HUES48 (cell line): ENCODE measurements at regions not wholly inside any gene's neighbourhood (a gene's known extent, or its start where the extent isn't known, plus 50 kb on each side); places are given as distances from the start of the nearest gene placed in this dataset.

ENCODE experiments used
- H3K27ac ChIP-seq: one replicate; pipeline ENCODE4 v1.7.0; 2013; ENCODE audit warnings: low read depth, low read length, inconsistent platforms
- H3K27me3 ChIP-seq: 2 replicates; pipeline ENCODE4 v1.6.1; 2013; ENCODE audit warnings: mild to moderate bottlenecking, low read length; ENCODE audit not compliant: control insufficient read depth, insufficient read depth
- H3K36me3 ChIP-seq: 2 replicates; pipeline ENCODE4 v1.6.1; 2013; ENCODE audit warnings: low read length; ENCODE audit not compliant: control insufficient read depth, insufficient read depth
- H3K4me1 ChIP-seq: 2 replicates; pipeline ENCODE4 v1.6.1; 2013; ENCODE audit warnings: mild to moderate bottlenecking, low read length; ENCODE audit not compliant: control insufficient read depth, insufficient read depth
- H3K4me3 ChIP-seq: 2 replicates; pipeline ENCODE4 v1.5.1; 2013; ENCODE audit warnings: mild to moderate bottlenecking, low read depth, low read length
- H3K9ac ChIP-seq: 2 replicates; pipeline ENCODE4 v1.6.1; 2013; ENCODE audit warnings: mild to moderate bottlenecking, low read depth, low read length, moderate library complexity
- H3K9me3 ChIP-seq: 2 replicates; pipeline ENCODE4 v1.6.1; 2013; ENCODE audit warnings: low read length; ENCODE audit not compliant: control insufficient read depth, insufficient read depth

- H3K4me3 ChIP-seq = no peak overlapping the region
- H3K4me1 ChIP-seq = no peaks in the 10 kb centered on the region
- H3K36me3 ChIP-seq = no peaks in the 10 kb centered on the region
- no peak overlapping the region for H3K27ac ChIP-seq
- no peak overlapping the region for H3K9ac ChIP-seq
- H3K9me3 ChIP-seq = no peaks in the 10 kb centered on the region
- H3K27me3 ChIP-seq = no peaks in the 10 kb centered on the region
Observed at GRCh38 chr14:48430805-48431204, 755.4 kb upstream of the MDGA2 start.

GRCh38 chr14:48429512-48429911, 754.1 kb upstream of the MDGA2 start:
- Histone ChIP-seq H3K4me1 (no peaks in the 10 kb centered on the region), H3K4me3 (no peak overlapping the region), H3K27me3 (no peaks in the 10 kb centered on the region), H3K9me3 (no peaks in the 10 kb centered on the region), H3K36me3 (no peaks in the 10 kb centered on the region), H3K9ac (no peak overlapping the region), H3K27ac (no peak overlapping the region)

- Histone ChIP-seq H3K27me3 (no peaks in the 10 kb centered on the region), H3K9me3 (no peaks in the 10 kb centered on the region), H3K4me1 (peaks cover 9% of the 10 kb centered on the region), H3K4me3 (no peak overlapping the region), H3K36me3 (no peaks in the 10 kb centered on the region), H3K27ac (no peak overlapping the region), H3K9ac (no peak overlapping the region)
Observed at GRCh38 chr14:48417715-48418500, 742.5 kb upstream of the MDGA2 start.

GRCh38 chr14:48401321-48401720, 725.9 kb upstream of the MDGA2 start:
- Histone ChIP-seq H3K4me1 (peaks cover 9% of the 10 kb centered on the region), H3K36me3 (no peaks in the 10 kb centered on the region), H3K9ac (no peak overlapping the region), H3K9me3 (no peaks in the 10 kb centered on the region), H3K27me3 (no peaks in the 10 kb centered on the region), H3K27ac (no peak overlapping the region), H3K4me3 (no peak overlapping the region)

GRCh38 chr14:48398675-48399282, 723.4 kb upstream of the MDGA2 start:
- Histone ChIP-seq H3K36me3 (no peaks in the 10 kb centered on the region), H3K9me3 (no peaks in the 10 kb centered on the region), H3K9ac (no peak overlapping the region), H3K27me3 (no peaks in the 10 kb centered on the region), H3K27ac (no peak overlapping the region), H3K4me1 (peaks cover 12% of the 10 kb centered on the region), H3K4me3 (no peak overlapping the region)

- Histone ChIP-seq H3K9me3 (no peaks in the 10 kb centered on the region), H3K4me1 (peaks cover 3% of the 10 kb centered on the region; the same call in 1 of the 2 replicates), H3K9ac (no peak overlapping the region), H3K4me3 (no peak overlapping the region), H3K27me3 (no peaks in the 10 kb centered on the region), H3K27ac (no peak overlapping the region), H3K36me3 (no peaks in the 10 kb centered on the region)
Observed at GRCh38 chr14:48391661-48392060, 716.3 kb upstream of the MDGA2 start.

GRCh38 chr14:48390346-48390745, 714.9 kb upstream of the MDGA2 start:
- H3K9ac ChIP-seq = no peak overlapping the region
- H3K27ac ChIP-seq = no peak overlapping the region
- no peaks in the 10 kb centered on the region for H3K36me3 ChIP-seq
- peaks cover 3% of the 10 kb centered on the region; the same call in 1 of the 2 replicates for H3K4me1 ChIP-seq
- H3K4me3 ChIP-seq = no peak overlapping the region
- H3K9me3 ChIP-seq = no peaks in the 10 kb centered on the region
- no peaks in the 10 kb centered on the region for H3K27me3 ChIP-seq

- H3K9ac ChIP-seq = no peak overlapping the region
- no peaks in the 10 kb centered on the region for H3K27me3 ChIP-seq
- no peaks in the 10 kb centered on the region for H3K36me3 ChIP-seq
- no peaks in the 10 kb centered on the region for H3K9me3 ChIP-seq
- no peaks in the 10 kb centered on the region for H3K4me1 ChIP-seq
- H3K27ac ChIP-seq = no peak overlapping the region
- H3K4me3 ChIP-seq = no peak overlapping the region
Observed at GRCh38 chr14:48384821-48385220, 709.4 kb upstream of the MDGA2 start.

GRCh38 chr14:48382961-48383360, 707.6 kb upstream of the MDGA2 start:
- no peaks in the 10 kb centered on the region for H3K4me1 ChIP-seq
- H3K9me3 ChIP-seq = no peaks in the 10 kb centered on the region
- H3K36me3 ChIP-seq = no peaks in the 10 kb centered on the region
- no peak overlapping the region for H3K4me3 ChIP-seq
- no peaks in the 10 kb centered on the region for H3K27me3 ChIP-seq
- H3K9ac ChIP-seq = no peak overlapping the region
- no peak overlapping the region for H3K27ac ChIP-seq

GRCh38 chr14:48378541-48378940, 703.1 kb upstream of the MDGA2 start:
- no peak overlapping the region for H3K27ac ChIP-seq

GRCh38 chr14:48373981-48374380, 698.6 kb upstream of the MDGA2 start:
- Histone ChIP-seq H3K9ac (no peak overlapping the region), H3K36me3 (no peaks in the 10 kb centered on the region), H3K4me3 (no peak overlapping the region), H3K27me3 (no peaks in the 10 kb centered on the region), H3K27ac (no peak overlapping the region), H3K9me3 (no peaks in the 10 kb centered on the region), H3K4me1 (peaks cover 5% of the 10 kb centered on the region; the same call in 1 of the 2 replicates)

More at GRCh38 chr14:48378541-48378940, 703.1 kb upstream of the MDGA2 start:
- peaks cover 5% of the 10 kb centered on the region; the same call in 1 of the 2 replicates for H3K4me1 ChIP-seq
- no peak overlapping the region for H3K4me3 ChIP-seq
- no peak overlapping the region for H3K9ac ChIP-seq
- no peaks in the 10 kb centered on the region for H3K9me3 ChIP-seq
- no peaks in the 10 kb centered on the region for H3K36me3 ChIP-seq
- H3K27me3 ChIP-seq = no peaks in the 10 kb centered on the region
